ENCODE measurements at regions not wholly inside any gene's neighbourhood (a gene's known extent, or its start where the extent isn't known, plus 50 kb on each side); places are given as distances from the start of the nearest gene placed in this dataset.
"Not testable (repeated sequence)": the region's sequence is repeated elsewhere in the genome, so short reads cannot be mapped to it uniquely, and the experiment has no call there.

- no peak overlapping the region for H3K4me3 Mint-ChIP-seq
- ATAC-seq (ENCODE audit: poor library complexity) (no peak), DNase-seq (no peak)
- no peak overlapping the region for H3K4me3 ChIP-seq (ENCODE audit: low read length)
- no peaks in the 10 kb centered on the region for H3K27me3 Mint-ChIP-seq
- H3K27ac Mint-ChIP-seq = no peak overlapping the region
- ChIA-PET CTCF (no interaction called here), POLR2A (no interaction called here)
- intact Hi-C loops (cut with DNase I, micrococcal nuclease) = no loop called here
- no peak overlapping the region for H3K27ac ChIP-seq (ENCODE audit: low read depth in 1 of 2, low read length in 2 of 2)
- no peaks in the 10 kb centered on the region for H3K4me1 ChIP-seq (ENCODE audit: insufficient read depth, low read length)
- H3K27me3 ChIP-seq (ENCODE audit: control insufficient read depth in 1 of 2, insufficient read depth in 2 of 2, low read length in 2 of 2) = no peaks in the 10 kb centered on the region
- H3K36me3 Mint-ChIP-seq (ENCODE audit: low read depth) = no peaks in the 10 kb centered on the region
- H3K4me1 Mint-ChIP-seq (ENCODE audit: low read depth) = no peaks in the 10 kb centered on the region
- no peaks in the 10 kb centered on the region for H3K36me3 ChIP-seq (ENCODE audit: insufficient read depth, low read length)
- no peaks in the 10 kb centered on the region for H3K9me3 Mint-ChIP-seq
- H3K9me3 ChIP-seq (ENCODE audit: control insufficient read depth in 1 of 2, insufficient read depth in 1 of 2, low read length in 2 of 2) = peaks cover 0 to 3% of the 10 kb centered on the region in 2 experiments
- TF ChIP-seq, protein P1, sequence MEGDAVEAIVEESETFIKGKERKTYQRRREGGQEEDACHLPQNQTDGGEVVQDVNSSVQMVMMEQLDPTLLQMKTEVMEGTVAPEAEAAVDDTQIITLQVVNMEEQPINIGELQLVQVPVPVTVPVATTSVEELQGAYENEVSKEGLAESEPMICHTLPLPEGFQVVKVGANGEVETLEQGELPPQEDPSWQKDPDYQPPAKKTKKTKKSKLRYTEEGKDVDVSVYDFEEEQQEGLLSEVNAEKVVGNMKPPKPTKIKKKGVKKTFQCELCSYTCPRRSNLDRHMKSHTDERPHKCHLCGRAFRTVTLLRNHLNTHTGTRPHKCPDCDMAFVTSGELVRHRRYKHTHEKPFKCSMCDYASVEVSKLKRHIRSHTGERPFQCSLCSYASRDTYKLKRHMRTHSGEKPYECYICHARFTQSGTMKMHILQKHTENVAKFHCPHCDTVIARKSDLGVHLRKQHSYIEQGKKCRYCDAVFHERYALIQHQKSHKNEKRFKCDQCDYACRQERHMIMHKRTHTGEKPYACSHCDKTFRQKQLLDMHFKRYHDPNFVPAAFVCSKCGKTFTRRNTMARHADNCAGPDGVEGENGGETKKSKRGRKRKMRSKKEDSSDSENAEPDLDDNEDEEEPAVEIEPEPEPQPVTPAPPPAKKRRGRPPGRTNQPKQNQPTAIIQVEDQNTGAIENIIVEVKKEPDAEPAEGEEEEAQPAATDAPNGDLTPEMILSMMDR (IDR thresholded peaks at IDR 0.05) = no peak
Observed at GRCh38 chr7:41401833-41402232, 301.1 kb downstream of the INHBA start.

- peaks cover 0 to 3% of the 10 kb centered on the region in 2 experiments for H3K9me3 ChIP-seq (ENCODE audit: control insufficient read depth in 1 of 2, insufficient read depth in 1 of 2, low read length in 2 of 2)
- H3K4me3 ChIP-seq (ENCODE audit: low read length) = no peak overlapping the region
- no peaks in the 10 kb centered on the region for H3K4me1 Mint-ChIP-seq (ENCODE audit: low read depth)
- H3K4me3 Mint-ChIP-seq = no peak overlapping the region
- H3K27ac ChIP-seq (ENCODE audit: low read depth in 1 of 2, low read length in 2 of 2) = no peak overlapping the region
- CTCF ChIA-PET = no interaction called here
- no peaks in the 10 kb centered on the region for H3K36me3 ChIP-seq (ENCODE audit: insufficient read depth, low read length)
- POLR2A ChIA-PET = no interaction called here
- no peak for ATAC-seq (ENCODE audit: poor library complexity)
- TF ChIP-seq, protein P1 (IDR thresholded peaks at IDR 0.05) = no peak
- intact Hi-C loops (cut with DNase I, micrococcal nuclease) = no loop called here
- no peaks in the 10 kb centered on the region for H3K36me3 Mint-ChIP-seq (ENCODE audit: low read depth)
- no peaks in the 10 kb centered on the region for H3K27me3 ChIP-seq (ENCODE audit: control insufficient read depth in 1 of 2, insufficient read depth in 2 of 2, low read length in 2 of 2)
- no peaks in the 10 kb centered on the region for H3K27me3 Mint-ChIP-seq
- H3K9me3 Mint-ChIP-seq = no peaks in the 10 kb centered on the region
- no peaks in the 10 kb centered on the region for H3K4me1 ChIP-seq (ENCODE audit: insufficient read depth, low read length)
- no peak overlapping the region for H3K27ac Mint-ChIP-seq
- DNase-seq = no peak
Observed at GRCh38 chr7:41399171-41399570, 303.7 kb downstream of the INHBA start.

DNA sequence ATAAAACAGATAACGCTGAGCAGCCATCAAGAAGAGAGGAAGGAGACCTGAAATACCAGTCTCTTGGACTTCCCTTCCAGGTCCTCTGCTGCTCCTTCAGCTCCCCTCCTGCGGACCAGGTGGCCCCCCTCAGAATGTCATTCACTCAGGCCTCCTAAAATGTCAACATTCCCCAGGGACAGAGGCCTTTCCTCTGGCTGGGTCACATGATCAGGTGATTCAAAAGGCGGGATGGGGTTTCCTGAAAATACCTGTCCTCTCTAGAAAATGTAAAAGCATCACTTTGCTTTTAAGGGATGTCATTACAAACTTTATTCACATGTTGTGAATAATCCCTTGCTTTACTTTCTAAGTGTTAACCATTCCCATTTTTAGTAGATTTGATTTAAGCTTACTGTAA, 311.1 kb downstream of the INHBA start:
- Mint-ChIP-seq H3K4me1 (ENCODE audit: low read depth) (no peaks in the 10 kb centered on the region), H3K27me3 (no peaks in the 10 kb centered on the region), H3K27ac (no peak overlapping the region), H3K36me3 (ENCODE audit: low read depth) (no peaks in the 10 kb centered on the region), H3K4me3 (no peak overlapping the region), H3K9me3 (peaks cover 7% of the 10 kb centered on the region)
- Histone ChIP-seq H3K36me3 (ENCODE audit: insufficient read depth, low read length) (no peaks in the 10 kb centered on the region), H3K9me3 (ENCODE audit: control insufficient read depth in 1 of 2, insufficient read depth in 1 of 2, low read length in 2 of 2) (peaks cover 0 to 7% of the 10 kb centered on the region in 2 experiments), H3K27ac (ENCODE audit: low read depth in 1 of 2, low read length in 2 of 2) (no peak overlapping the region), H3K4me1 (ENCODE audit: insufficient read depth, low read length) (no peaks in the 10 kb centered on the region), H3K4me3 (ENCODE audit: low read length) (no peak overlapping the region), H3K27me3 (ENCODE audit: control insufficient read depth in 1 of 2, insufficient read depth in 2 of 2, low read length in 2 of 2) (no peaks in the 10 kb centered on the region)
- no peak for ATAC-seq (ENCODE audit: poor library complexity)
- intact Hi-C loops (cut with DNase I, micrococcal nuclease) = no loop called here
- no peak for DNase-seq
- ChIA-PET POLR2A (no interaction called here), CTCF (no interaction called here)
- TF ChIP-seq, protein P1 (IDR thresholded peaks at IDR 0.05) = no peak

- intact Hi-C loops (cut with DNase I, micrococcal nuclease); H3K9me3 Mint-ChIP-seq; H3K36me3 Mint-ChIP-seq (ENCODE audit: low read depth); H3K4me1 Mint-ChIP-seq (ENCODE audit: low read depth); H3K36me3 ChIP-seq (ENCODE audit: insufficient read depth, low read length); POLR2A ChIA-PET; H3K4me3 ChIP-seq (ENCODE audit: low read length); H3K4me1 ChIP-seq (ENCODE audit: insufficient read depth, low read length); H3K27ac ChIP-seq (ENCODE audit: low read depth in 1 of 2, low read length in 2 of 2); H3K27me3 Mint-ChIP-seq; H3K9me3 ChIP-seq (ENCODE audit: control insufficient read depth in 1 of 2, insufficient read depth in 1 of 2, low read length in 2 of 2); ATAC-seq (ENCODE audit: poor library complexity); H3K27ac Mint-ChIP-seq; DNase-seq; H3K4me3 Mint-ChIP-seq; H3K27me3 ChIP-seq (ENCODE audit: control insufficient read depth in 1 of 2, insufficient read depth in 2 of 2, low read length in 2 of 2); CTCF ChIA-PET: not testable (repeated sequence)
Observed at GRCh38 chr7:41388933-41389332, 314.0 kb downstream of the INHBA start.
